Peyer's patch (tissue), 4 donors: ENCODE measurements at regions not wholly inside any gene's neighbourhood (a gene's known extent, or its start where the extent isn't known, plus 50 kb on each side); places are given as distances from the start of the nearest gene placed in this dataset.

ENCODE experiments used
- DNase-seq, 3 donors: peaks; one replicate each; pipeline ENCODE4 v3.0.0-alpha.2; 2017 to 2019
- H3K27ac ChIP-seq, 4 donors: fragments of 200-600 bp; sonication (generic); one replicate each; pipeline ENCODE4 v1.5.1; 2016 to 2019
- H3K27me3 ChIP-seq, 2 donors: fragments of 200-600 bp; sonication (generic); one replicate each; pipeline ENCODE4 v1.5.1; 2019
- H3K36me3 ChIP-seq, 3 donors: fragments of 200-600 bp; sonication (generic); one replicate each; pipeline ENCODE4 v1.5.1; 2016 to 2019
- H3K4me1 ChIP-seq, 4 donors: fragments of 200-600 bp; sonication (generic); one replicate each; pipeline ENCODE4 v1.5.1; 2016 to 2019
- H3K4me3 ChIP-seq, 4 donors: fragments of 200-600 bp; sonication (generic); 1 replicate in 3 of 4; 2 replicates in 1 of 4; pipeline ENCODE4 v1.5.1; 2016 to 2019; ENCODE audit warnings: mild to moderate bottlenecking in 1 of 4
- H3K9me3 ChIP-seq, 4 donors: fragments of 200-600 bp; sonication (generic); one replicate each; pipeline ENCODE4 v1.5.1; 2016 to 2019; ENCODE audit warnings: mild to moderate bottlenecking in 1 of 4
- CTCF ChIP-seq, 6 experiments: fragments of 450-650 bp in 4 of 6; fragments of 200-600 bp in 2 of 6; sonication (generic) in 1 of 6; IDR thresholded peaks; one replicate each; pipeline ENCODE4 v1.5.1; 2017 to 2019; ENCODE audit warnings: antibody characterized with exemption in 6 of 6, mild to moderate bottlenecking in 3 of 6, moderate library complexity in 1 of 6
- POLR2A ChIP-seq, 2 donors: fragments of 450-650 bp; IDR thresholded peaks; one replicate each; pipeline ENCODE4 v1.5.1; 2017; ENCODE audit warnings: antibody characterized with exemption in 2 of 2, mild to moderate bottlenecking in 2 of 2, moderate library complexity in 2 of 2

- no peak for TF ChIP-seq POLR2A (IDR thresholded peaks at IDR 0.05)
- TF ChIP-seq CTCF (IDR thresholded peaks at IDR 0.05) = no peak
- H3K27me3 ChIP-seq = no peaks in the 10 kb centered on the region
- peak overlapping the region in 2 of 4 donors; percentile 5 to 13 for H3K27ac ChIP-seq
- no peak overlapping the region for H3K4me3 ChIP-seq
- DNase-seq = no peak
- H3K4me1 ChIP-seq = no peaks in the 10 kb centered on the region
- H3K9me3 ChIP-seq = no peaks in the 10 kb centered on the region
- H3K36me3 ChIP-seq = no peaks in the 10 kb centered on the region
Measured at GRCh38 chr2:234823196-234823876, 128.5 kb upstream of the SH3BP4 start.

- Histone ChIP-seq H3K27ac (no peak overlapping the region), H3K27me3 (no peaks in the 10 kb centered on the region), H3K36me3 (no peaks in the 10 kb centered on the region), H3K4me3 (no peak overlapping the region), H3K9me3 (no peaks in the 10 kb centered on the region), H3K4me1 (no peaks in the 10 kb centered on the region)
- no peak for DNase-seq
- TF ChIP-seq POLR2A (IDR thresholded peaks at IDR 0.05) = no peak
- TF ChIP-seq CTCF (IDR thresholded peaks at IDR 0.05) = no peak
Measured at GRCh38 chr2:234821946-234822475, 129.8 kb upstream of the SH3BP4 start.

- Histone ChIP-seq H3K27me3 (no peaks in the 10 kb centered on the region), H3K4me3 (no peak overlapping the region), H3K27ac (no peak overlapping the region), H3K4me1 (no peaks in the 10 kb centered on the region), H3K36me3 (no peaks in the 10 kb centered on the region), H3K9me3 (no peaks in the 10 kb centered on the region)
- TF ChIP-seq POLR2A (IDR thresholded peaks at IDR 0.05) (no peak), CTCF (IDR thresholded peaks at IDR 0.05) (peak in 1 of 6 experiments; percentile 5)
- no peak for DNase-seq
Measured at GRCh38 chr2:234818937-234819336, 132.9 kb upstream of the SH3BP4 start.

- no peaks in the 10 kb centered on the region for H3K9me3 ChIP-seq
- TF ChIP-seq POLR2A (IDR thresholded peaks at IDR 0.05) = no peak
- TF ChIP-seq CTCF (IDR thresholded peaks at IDR 0.05) = no peak
- H3K36me3 ChIP-seq = no peaks in the 10 kb centered on the region
- no peak overlapping the region for H3K4me3 ChIP-seq
- no peaks in the 10 kb centered on the region for H3K4me1 ChIP-seq
- no peak overlapping the region for H3K27ac ChIP-seq
- H3K27me3 ChIP-seq = no peaks in the 10 kb centered on the region
- DNase-seq = no peak
Measured at GRCh38 chr2:234816491-234816890, 135.3 kb upstream of the SH3BP4 start.

- Histone ChIP-seq H3K9me3 (no peaks in the 10 kb centered on the region), H3K27me3 (no peaks in the 10 kb centered on the region), H3K4me3 (no peak overlapping the region), H3K4me1 (no peaks in the 10 kb centered on the region), H3K36me3 (no peaks in the 10 kb centered on the region), H3K27ac (no peak overlapping the region)
- TF ChIP-seq POLR2A (IDR thresholded peaks at IDR 0.05) = no peak
- TF ChIP-seq CTCF (IDR thresholded peaks at IDR 0.05) = no peak
- DNase-seq = no peak
Measured at GRCh38 chr2:234816056-234816455, 135.8 kb upstream of the SH3BP4 start.
